Stromal cell of bone marrow (primary cell): ENCODE measurements at regions not wholly inside any gene's neighbourhood (a gene's known extent, or its start where the extent isn't known, plus 50 kb on each side); places are given as distances from the start of the nearest gene placed in this dataset.
"Not testable (repeated sequence)": the region's sequence is repeated elsewhere in the genome, so short reads cannot be mapped to it uniquely, and the experiment has no call there.

Experiments
- DNase-seq: peaks from one replicate; pipeline ENCODE4 v3.0.0-alpha.2; 2012; ENCODE audit warnings: low read depth

DNA sequence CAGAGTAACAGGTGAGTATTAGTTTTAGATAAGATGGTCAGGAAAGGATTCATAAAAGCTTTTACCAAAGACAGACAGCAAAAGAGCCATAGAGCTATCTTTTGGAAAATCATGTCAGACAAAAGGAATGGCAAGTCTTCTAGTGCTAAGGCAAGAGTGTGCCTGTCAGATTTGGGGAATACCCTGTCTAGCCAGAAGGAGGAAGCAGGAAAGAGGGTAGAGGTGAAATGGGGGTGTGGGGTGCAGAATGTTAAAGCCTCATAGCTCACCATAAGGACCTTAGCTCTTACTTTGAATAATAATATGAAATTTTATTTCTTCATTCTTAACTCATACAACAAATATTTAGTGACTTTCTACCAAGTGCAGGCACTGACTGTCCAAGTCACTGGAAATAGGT, 512.1 kb upstream of the ROBO2 start:
- no peak for DNase-seq

DNA sequence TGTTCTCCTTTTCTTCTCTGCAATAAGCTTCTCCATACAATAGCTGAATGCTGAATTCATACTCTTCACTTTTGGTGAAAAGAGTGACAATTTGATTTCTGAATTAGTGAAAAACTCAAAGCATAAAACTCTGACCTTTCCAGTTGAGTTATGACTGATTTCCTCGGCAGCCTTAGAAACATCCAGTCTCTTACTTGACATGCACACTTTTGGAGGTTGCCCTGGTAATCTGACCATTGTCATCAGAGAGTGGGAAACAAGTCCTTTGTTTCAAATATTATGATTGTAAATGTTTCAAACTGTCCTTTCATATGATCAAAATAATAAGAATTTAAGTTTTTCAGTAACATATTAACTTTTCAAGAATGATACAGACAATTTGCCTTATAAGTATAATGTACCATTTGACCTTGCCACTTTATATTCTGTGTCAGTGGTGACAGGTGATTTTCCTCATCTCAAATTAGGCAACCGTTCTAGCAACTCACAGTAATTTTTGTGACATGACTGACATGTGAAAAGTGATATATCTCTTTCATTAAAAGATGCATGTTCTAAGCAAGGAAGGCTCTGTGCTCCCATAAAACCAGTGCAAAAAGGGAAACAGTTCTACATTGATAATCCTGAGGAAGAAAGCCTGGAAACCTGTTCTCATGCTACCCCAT, 507.6 kb upstream of the ROBO2 start:
- no peak for DNase-seq

DNA sequence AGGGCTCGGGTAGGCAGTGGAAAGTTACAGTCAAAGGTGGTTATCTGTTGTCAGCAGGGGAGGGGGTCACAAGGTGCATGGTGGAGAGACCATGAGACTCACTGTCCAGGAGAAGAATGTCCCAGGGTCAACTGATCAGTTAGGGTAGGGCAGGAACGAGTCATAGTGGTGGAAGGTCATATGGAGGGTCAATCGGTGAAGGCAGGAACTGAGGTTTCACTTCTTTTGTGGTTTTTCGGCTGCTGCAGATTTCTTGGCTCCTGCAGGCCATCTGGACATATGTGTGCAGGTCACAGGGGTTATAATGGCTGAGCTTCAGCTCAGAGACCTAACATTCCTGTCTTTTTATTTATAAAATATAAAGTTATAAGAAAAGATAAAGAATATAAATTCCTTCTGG, 506.2 kb upstream of the ROBO2 start:
- not testable (repeated sequence) for DNase-seq

DNA sequence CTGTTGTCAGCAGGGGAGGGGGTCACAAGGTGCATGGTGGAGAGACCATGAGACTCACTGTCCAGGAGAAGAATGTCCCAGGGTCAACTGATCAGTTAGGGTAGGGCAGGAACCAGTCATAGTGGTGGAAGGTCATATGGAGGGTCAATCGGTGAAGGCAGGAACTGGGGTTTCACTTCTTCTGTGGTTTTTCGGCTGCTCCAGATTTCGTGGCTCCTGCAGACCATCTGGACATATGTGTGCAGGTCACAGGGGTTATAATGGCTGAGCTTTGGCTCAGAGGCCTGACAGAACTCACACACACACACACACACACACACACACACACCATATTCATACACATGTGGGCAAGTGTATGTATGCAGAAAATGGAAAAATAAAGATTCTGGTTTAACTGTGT, 502.0 kb upstream of the ROBO2 start:
- not testable (repeated sequence) for DNase-seq

DNA sequence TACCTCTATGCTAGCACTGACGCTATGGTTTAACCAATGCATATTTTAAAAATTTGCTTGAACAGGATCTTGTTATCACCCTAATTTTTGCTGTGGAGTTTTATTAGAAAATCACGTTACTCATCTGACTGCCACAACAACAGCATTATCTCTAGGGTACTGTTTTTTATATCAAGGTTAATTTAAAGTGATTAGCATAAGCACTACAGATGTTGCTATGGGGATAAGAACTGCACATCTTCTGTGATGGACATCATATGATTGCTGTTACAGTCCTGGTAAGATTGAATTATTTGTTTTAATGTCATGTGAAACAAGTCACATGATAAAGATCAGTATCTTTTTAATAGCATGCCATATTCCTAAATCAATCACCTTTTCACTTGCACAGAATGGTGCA, 492.2 kb upstream of the ROBO2 start:
- no peak for DNase-seq

DNA sequence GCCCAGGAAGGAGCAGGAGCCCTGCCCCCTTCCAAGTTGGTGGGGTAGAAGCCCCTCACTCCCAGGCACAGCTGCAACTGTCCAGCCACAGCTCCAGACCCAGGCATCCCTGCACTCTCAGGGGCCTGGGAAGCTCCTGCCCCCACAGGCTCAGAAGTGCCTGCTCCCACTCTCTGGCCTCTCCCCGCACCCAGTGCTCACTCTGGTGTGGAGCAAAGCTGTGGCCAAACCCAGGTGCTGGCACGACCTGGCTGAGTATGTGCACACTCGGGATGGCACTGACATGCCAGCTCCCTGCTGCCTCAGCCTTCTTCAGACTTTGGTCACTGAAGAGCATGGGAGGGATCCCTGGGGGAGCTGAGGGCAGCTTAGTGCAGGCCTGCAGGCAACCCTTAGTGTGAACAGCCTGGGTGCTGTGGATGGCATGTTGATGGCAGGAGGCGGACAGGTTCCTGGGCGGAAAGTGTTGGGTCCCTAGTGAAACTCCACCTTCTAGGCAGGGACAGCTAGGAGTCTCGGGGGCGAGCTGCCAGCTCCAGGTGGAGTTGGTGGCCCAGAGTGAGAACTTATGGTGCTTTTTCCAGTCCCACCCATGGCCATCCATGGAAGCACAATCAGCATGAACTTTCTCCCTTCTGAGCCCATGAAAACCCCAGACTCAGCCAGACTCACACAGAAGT, 489.2 kb upstream of the ROBO2 start:
- DNase-seq = no peak

DNA sequence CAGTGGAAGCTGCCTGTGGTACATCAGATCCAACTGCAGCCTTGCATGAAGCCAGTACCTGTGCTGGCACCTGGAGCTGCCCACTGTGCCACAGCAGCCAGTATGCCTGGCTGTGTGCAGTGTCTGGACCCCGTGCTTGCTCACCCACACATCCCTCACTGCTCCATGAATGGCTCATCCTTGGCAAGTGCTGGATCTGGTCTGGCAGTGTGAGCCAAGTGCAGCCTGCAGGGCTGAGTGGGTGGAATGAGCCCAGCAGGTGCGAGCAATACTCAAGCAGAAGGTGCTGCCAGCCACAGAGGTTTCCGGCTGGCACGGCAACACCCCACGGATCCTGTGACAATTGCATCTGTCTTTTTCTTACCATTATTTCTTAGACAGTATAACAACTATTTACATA, 488.2 kb upstream of the ROBO2 start:
- no peak for DNase-seq

DNA sequence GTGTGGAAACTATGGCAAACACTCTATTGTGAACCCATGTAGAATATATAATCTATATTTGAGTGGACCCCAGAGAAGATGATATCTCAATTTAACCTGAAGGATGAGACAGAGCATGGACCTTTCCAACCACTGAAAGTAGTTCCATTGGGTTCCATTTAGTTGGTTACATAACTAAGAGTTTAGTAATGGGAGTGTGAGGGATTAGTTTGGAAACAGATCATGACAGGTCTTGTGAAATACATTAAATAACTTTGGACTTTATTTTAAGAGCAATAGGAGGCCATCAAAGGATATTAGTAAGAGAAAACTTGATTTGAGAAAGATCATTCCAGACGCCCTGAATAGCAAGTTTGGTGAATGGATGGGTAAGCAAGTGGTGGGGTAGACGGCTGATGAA, 487.2 kb upstream of the ROBO2 start:
- DNase-seq = no peak

DNA sequence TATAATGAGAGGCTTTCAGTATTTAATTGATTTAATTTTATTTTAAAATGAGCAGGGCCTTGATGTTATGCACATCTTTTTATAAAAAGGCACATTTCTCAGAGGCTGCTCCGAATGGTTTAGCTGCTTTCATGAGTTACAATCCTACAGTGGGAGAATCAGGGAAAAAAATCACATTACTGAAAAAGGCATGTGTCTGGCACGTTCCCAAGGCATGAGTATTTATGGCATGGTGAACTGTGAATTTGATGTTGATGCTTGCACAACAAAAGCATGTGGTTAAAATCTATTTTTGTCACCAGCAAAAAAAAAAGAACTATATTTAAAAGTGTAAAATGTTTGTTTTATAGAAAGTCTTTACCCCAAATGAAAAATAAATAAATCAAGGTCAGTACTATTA, 485.2 kb upstream of the ROBO2 start:
- DNase-seq = peak; percentile 26

DNA sequence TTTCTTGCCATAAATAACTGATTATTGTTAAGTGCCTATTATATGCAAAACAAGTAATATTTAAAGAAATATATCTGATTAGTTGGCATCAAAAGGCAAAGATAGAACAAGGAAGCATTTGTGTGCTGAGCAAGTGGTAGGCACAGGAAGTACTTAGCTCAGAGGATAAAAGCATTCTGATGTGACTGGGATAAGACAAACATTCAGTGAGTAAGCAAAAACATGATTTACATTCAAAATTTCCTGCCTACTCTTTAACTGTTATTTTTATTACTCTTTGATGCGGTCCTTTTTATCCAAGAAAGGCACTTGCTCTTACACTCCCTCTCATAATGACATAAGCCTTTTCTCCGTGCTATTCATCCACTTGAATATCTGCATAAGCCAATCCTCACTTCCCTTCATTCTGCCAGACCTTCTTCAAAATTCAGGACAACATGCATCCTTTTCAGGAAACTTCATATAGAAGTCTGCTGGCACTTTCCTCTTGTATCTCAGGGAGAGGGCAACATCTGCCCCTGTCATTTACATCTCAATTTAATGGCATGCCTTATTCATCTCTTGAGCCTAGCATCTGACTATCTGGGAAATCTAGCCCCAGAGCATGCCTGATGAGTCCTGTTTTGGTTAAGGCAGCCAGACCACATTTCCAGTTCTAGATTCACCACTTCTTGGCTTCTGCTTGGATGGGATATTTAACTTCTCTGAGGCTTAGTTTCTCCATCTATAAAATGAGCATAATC, 478.2 kb upstream of the ROBO2 start:
- no peak for DNase-seq

DNA sequence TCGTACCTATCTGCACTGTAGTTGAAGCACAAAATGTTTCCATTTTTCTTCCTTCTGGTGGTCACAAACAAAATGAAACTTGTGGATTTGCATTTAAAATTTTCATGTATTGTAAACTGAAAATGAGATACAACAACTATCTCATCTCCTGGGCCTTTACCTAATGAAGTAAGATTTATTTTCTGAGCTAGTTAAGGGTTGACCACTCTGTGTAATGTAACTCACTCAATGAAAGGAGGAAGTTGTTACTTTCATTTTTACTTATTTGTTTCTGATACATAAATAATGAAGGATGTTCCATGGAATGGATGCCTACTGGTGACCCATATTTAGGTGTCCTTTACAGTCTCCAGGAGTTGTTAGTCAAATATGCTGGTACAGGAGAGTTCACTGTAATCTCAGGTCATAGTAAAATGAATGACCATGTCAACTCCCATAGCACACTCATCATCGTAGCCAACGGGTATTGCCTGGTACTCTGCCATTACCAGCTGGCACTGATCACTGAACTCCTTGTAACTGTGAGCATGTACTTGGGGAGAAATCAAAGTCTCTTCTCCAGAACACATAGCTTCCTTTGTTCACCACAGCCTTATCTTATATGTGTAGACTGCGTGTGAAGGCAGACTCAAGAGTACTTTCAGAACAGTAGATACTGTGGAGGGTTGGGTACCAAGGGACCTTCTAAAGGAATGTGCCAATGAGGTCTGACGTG, 474.2 kb upstream of the ROBO2 start:
- no peak for DNase-seq

DNA sequence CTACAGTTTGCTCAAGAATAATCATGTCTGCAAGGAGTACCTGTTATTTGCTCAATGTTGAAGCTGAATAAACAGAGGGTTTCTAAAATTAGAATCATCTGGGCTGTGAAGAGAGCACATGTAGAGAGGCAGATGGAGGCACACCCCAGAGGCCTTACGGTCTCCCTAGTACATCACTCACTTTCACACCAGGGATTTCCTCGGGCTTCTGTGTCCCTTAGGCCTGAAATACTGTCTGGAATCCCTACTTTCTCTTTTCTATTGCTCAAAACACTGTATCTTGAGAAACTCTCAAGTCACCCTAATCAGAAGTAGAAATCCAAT, 473.7 kb upstream of the ROBO2 start:
- no peak for DNase-seq

DNA sequence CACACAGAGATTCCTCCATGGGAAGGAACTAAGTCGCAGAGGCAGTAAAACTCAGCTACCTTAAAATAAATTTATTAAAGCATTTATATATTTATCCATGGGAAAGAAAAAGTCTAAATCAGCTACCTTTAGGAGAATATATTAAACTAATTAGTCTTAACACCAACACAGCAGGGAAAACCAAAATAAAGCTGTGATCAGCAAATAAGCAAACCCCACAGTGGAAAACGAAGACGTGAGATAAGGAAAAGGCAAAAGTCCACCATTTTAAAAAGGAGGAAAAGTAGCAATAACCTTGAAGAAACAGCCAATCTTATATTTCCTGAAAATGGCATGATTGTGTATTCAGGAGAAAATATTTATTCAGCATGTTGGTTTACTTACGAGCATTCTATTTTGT, 473.0 kb upstream of the ROBO2 start:
- no peak for DNase-seq

DNA sequence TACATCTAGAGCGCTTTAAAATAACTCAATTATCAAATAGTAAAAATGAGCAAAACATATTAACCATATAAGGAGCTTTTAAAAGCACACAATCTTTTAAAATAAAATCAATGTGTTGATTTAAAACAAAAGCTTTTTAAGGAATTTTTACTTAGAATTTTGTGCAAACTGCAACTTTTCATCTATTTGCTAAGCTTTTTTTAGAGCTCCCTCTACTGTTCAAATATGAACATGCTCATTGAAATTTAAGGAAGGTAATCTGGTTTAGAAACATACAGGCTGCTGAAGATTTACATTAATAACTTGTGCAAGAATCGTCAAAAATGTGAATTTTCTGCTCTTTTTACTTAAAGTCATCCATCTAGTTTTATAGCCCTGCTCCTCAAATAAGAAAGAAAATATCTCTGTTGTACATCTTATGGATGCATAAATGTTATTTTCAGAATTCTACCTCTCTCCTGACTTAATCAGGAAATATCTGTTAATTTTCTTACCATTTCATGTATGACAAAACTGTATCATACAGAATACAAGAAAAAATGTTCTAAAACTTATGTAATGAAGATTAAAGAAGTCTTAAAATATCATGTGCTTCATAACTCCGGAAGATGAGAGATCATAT, 469.4 kb upstream of the ROBO2 start:
- DNase-seq = no peak

DNA sequence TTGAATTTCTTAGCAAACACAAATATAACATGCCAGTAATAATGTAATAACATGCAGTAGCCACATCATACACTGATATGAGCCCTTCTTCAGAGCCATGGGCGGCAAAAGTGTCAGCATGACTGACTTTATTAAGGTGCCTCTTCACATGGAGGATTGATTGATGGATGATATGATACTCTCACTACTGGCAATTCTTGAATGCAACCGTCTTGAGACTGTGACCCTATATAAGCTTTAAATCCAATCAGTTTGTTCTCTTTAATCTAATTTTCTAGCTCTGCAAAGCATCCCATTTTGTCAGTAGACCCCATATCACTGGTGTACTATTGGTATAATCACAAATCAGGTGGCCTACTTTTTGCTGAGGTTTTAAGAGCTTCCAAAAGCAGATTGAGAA, 463.7 kb upstream of the ROBO2 start:
- DNase-seq = no peak

DNA sequence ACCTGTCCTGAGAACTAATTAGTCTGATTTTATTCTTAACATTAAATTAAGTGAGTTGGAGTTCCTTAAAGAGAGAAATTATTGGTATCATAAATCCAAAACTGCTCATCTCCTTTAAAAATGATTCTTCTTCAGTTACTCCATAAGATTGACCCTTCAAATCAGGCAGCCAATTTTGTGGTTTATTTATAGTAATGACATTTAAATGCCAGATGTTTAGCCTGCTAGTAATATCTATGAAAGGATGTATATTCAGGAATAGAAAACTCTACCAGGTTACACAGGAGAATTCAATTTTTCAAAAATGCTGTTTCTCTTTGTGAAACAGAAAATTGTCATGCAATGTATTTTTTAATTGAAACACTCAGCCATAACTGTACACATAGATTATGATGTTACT, 457.8 kb upstream of the ROBO2 start:
- DNase-seq = no peak

DNA sequence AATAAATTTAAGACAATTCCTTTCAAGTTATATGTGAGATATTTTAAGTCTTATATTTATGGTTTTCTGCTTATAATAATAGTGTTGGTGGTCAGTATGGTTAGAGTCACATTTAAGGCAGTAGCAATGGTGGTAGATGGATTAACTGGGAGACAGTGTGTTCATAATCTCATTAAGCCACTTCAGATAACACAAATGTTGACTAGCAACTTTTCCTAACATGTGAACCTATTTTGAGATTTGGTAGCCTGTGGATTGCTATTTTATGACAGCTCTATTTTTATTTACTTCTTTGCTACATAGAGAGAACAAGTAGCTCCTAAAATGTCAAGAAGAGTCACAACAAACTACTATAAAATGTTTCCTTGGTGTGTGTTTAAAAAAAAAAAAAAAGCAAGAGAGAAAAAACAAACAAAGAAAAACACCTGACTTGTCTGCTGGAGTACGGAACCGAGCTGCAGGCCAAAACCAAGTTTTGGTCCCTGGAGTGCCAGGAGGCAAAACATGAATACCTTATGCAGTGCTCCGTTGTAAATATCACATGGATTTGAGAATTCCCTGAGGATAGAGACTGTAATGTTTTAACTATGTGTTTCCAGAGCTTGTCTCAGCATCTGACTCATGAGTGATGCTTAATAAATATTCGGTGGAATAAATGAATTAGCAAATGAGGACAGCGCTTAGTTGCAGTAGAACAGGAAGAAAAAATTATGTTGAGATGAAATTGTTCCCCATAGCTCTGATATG, 457.1 kb upstream of the ROBO2 start:
- peak; percentile 2 for DNase-seq

DNA sequence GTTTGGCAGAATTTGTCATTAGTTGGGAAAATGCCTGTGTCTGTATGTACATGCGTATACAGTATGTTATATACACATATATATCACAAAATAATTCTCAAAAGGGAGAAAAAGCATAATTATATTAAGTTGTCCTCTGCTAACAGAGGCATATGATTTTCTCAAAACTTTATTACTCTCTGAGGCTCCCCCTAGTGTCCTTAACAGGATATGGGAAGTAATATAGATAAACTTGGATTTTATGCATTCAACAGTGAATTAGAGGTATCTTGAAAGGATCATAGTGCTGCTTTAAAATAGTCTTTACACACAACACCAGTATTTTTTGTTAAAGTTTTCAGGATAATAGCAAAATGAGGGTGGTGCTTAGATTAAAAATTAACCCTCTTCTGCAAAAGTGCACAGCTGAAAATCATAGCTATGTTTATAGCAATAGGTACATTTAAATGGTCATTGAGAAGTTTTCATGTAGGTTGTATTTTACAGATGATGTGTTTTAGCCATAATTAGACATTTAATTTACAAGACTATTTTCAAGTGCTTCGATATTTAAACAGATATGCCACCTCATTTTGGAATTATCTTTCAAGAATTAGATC, 454.0 kb upstream of the ROBO2 start:
- peak; percentile 5 for DNase-seq

DNA sequence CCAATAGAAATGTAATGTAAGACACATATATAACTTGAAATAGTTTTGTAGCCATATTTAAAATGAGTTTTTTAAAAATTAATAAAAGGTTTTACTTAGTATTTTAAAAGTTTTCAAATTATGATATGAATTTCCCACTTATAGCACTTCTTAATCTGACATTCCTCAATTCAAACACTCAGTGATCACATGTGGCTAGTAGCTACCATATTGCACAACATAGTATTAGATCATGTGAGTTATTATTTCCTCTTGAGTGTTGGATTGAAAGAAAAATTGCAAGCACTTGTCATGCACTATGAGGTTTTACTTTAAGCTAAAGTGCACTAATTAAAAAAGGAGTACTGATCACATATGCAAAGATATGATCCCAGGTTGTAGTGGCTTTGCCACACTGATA, 453.4 kb upstream of the ROBO2 start:
- no peak for DNase-seq

DNA sequence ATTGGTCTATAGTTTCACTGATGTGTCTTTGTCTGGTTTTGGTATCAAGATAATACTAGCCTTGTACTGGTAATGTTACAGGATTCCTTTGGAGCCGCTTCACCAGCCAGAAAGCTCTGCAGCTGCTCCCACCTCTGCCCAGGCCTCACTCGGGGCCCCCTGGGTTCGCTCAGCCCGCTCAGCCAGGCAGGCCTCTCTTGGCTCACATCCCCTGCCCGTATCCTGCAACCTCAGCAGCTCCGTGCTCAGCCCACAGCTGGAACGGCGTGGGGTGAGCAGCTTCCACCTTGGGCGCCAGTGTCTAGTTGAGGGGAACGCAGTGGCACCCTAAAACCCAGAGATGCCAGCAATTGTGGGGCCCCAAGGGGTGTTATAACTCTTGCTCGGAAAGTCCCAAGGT, 429.7 kb upstream of the ROBO2 start:
- DNase-seq = no peak

DNA sequence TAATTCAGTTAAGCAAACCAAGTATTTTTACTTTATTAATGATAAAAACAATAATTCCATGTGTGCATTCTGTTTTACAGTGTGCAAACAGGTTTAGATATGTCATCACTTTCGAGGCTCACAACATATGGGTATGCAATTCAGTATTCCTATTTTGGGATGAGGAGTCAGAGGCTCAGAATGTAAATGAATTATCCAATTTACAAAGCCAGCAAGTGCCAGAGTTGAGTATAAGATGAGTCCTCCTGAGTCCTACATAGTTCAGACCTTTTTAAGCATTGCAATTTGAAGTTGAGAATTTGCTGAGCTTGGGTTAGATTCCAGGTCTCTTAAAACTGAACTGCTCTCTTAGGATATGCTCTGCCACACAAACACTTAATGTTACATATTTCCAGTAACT, 424.2 kb upstream of the ROBO2 start:
- DNase-seq = no peak
